Erythroblast (primary cell): ENCODE measurements at regions not wholly inside any gene's neighbourhood (a gene's known extent, or its start where the extent isn't known, plus 50 kb on each side); places are given as distances from the start of the nearest gene placed in this dataset.

ENCODE experiments used
- GATA1 ChIP-seq: IDR thresholded peaks from 2 replicates; pipeline ENCODE4 v1.6.1; 2011; ENCODE audit warnings: low read depth, mild to moderate bottlenecking, control low read depth, low read length, moderate library complexity
- POLR2A ChIP-seq: IDR thresholded peaks from 2 replicates; pipeline ENCODE4 v1.6.1; 2011; ENCODE audit warnings: mild to moderate bottlenecking, low read length

DNA sequence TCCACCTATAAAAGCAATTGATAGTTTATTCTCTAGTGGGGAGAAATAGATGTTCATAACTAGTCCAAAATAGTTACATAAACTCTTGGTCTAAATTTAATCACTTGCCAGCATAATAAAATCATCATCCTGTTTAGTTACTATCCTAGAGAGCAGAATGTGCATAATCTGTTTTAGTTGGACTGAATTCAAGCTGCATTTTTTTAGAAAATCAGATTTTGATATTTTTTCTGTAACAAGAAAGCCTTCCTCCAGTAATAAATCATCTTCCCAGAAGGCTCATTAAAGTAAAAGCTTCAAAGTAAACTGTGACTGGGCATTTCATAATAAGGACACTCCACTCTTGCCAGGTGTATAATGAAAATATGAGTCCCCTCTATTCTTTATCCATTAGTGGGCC is 453.1 kb downstream of the TRAM1L1 start:
- TF ChIP-seq GATA1 (no peak), POLR2A (no peak)
